CD4-positive, alpha-beta T cell treated with Interleukin-12 subunit alpha and Interleukin-12 subunit beta, for 1 hour (primary cell): ENCODE measurements at regions not wholly inside any gene's neighbourhood (a gene's known extent, or its start where the extent isn't known, plus 50 kb on each side); places are given as distances from the start of the nearest gene placed in this dataset.
"Not testable (repeated sequence)": the region's sequence is repeated elsewhere in the genome, so short reads cannot be mapped to it uniquely, and the experiment has no call there.

ENCODE experiments used
- DNase-seq: peaks from one replicate; pipeline ENCODE4 v3.0.0-alpha.2; 2020

- DNase-seq = no peak
Measured at GRCh38 chr2:44051593-44052347, 56.0 kb upstream of the LRPPRC start.

- no peak for DNase-seq
Measured at GRCh38 chr2:44052584-44052983, 56.8 kb upstream of the LRPPRC start.

GRCh38 chr2:44053052-44053451 is 57.3 kb upstream of the LRPPRC start:
- no peak for DNase-seq

GRCh38 chr2:44053456-44053855 is 57.7 kb upstream of the LRPPRC start:
- DNase-seq = no peak

GRCh38 chr2:44055229-44055628 is 59.4 kb upstream of the LRPPRC start:
- DNase-seq = no peak

GRCh38 chr2:44055664-44056063 is 59.9 kb upstream of the LRPPRC start:
- no peak for DNase-seq

GRCh38 chr2:44056947-44057346 is 61.2 kb upstream of the LRPPRC start:
- DNase-seq = no peak

GRCh38 chr2:44060286-44060685 is 64.5 kb upstream of the LRPPRC start:
- not testable (repeated sequence) for DNase-seq

GRCh38 chr2:44060990-44061389 is 65.2 kb upstream of the LRPPRC start:
- DNase-seq = no peak

- DNase-seq = no peak
Measured at GRCh38 chr2:44061469-44061868, 65.7 kb upstream of the LRPPRC start.

GRCh38 chr2:44061876-44062275 is 66.1 kb upstream of the LRPPRC start:
- DNase-seq = no peak

GRCh38 chr2:44063033-44063432 is 67.2 kb upstream of the LRPPRC start:
- no peak for DNase-seq

- DNase-seq = not testable (repeated sequence)
Measured at GRCh38 chr2:44064281-44064680, 68.5 kb upstream of the LRPPRC start.

GRCh38 chr2:44067012-44067790 is 71.4 kb upstream of the LRPPRC start:
- DNase-seq = not testable (repeated sequence)

- not testable (repeated sequence) for DNase-seq
Measured at GRCh38 chr2:44067791-44068181, 72.0 kb upstream of the LRPPRC start.

- DNase-seq = no peak
Measured at GRCh38 chr2:44071454-44072046, 75.8 kb upstream of the LRPPRC start.

GRCh38 chr2:44073667-44074066 is 77.9 kb upstream of the LRPPRC start:
- DNase-seq = not testable (repeated sequence)

- DNase-seq = not testable (repeated sequence)
Measured at GRCh38 chr2:44074795-44075194, 79.0 kb upstream of the LRPPRC start.

- DNase-seq = no peak
Measured at GRCh38 chr2:44075541-44075940, 79.8 kb upstream of the LRPPRC start.

GRCh38 chr2:44077942-44078511 is 82.2 kb upstream of the LRPPRC start:
- DNase-seq = no peak

- no peak for DNase-seq
Measured at GRCh38 chr2:44079686-44080085, 83.9 kb upstream of the LRPPRC start.

GRCh38 chr2:44083054-44083453 is 85.6 kb upstream of the PPM1B start:
- DNase-seq = no peak

GRCh38 chr2:44084850-44085249 is 83.8 kb upstream of the PPM1B start:
- no peak for DNase-seq

- no peak for DNase-seq
Measured at GRCh38 chr2:44086629-44087028, 82.0 kb upstream of the PPM1B start.
